H1 (cell line): ENCODE measurements at regions not wholly inside any gene's neighbourhood (a gene's known extent, or its start where the extent isn't known, plus 50 kb on each side); places are given as distances from the start of the nearest gene placed in this dataset.

Experiments
- CBX5 ChIP-seq: fragments of 300-800, 300-1000 bp; sonication (generic); IDR thresholded peaks from 2 replicates; pipeline ENCODE4 v1.7.1; 2016; ENCODE audit warnings: antibody characterized with exemption, low read length, low read depth
- CBX8 ChIP-seq: fragments of 300-800, 300-1000 bp; sonication (generic); IDR thresholded peaks from 2 replicates; pipeline ENCODE4 v1.7.1; 2016; ENCODE audit warnings: low read depth, low read length, borderline replicate concordance
- CEBPB ChIP-seq: IDR thresholded peaks from 2 replicates; pipeline ENCODE4 v1.6.1; 2012; ENCODE audit warnings: low read depth, low read length
- CHD1 ChIP-seq: IDR thresholded peaks from 2 replicates; pipeline ENCODE4 v1.6.1; 2012; ENCODE audit warnings: low read depth, low read length, improper control_type of control experiment
- CHD2 ChIP-seq: IDR thresholded peaks from 2 replicates; pipeline ENCODE4 v1.6.1; 2012; ENCODE audit warnings: low read length, improper control_type of control experiment
- CTCF ChIP-seq, 3 experiments: IDR thresholded peaks; 1 replicate in 2 of 3; 2 replicates in 1 of 3; pipeline versions ENCODE4 v1.5.1 to v1.6.1; 2011; ENCODE audit warnings: low read length in 3 of 3, mild to moderate bottlenecking in 3 of 3, inconsistent platforms in 2 of 3, low read depth in 1 of 3, moderate library complexity in 1 of 3; ENCODE audit not compliant: insufficient read depth in 1 of 3; ENCODE audit errors: control extremely low read depth in 1 of 3
- EZH2 ChIP-seq: fragments of 200-600 bp; sonication (generic); IDR thresholded peaks from 2 replicates; pipeline ENCODE4 v1.7.1; 2012; ENCODE audit warnings: low read depth, mild to moderate bottlenecking, moderate library complexity, low read length, inconsistent platforms; ENCODE audit not compliant: severe bottlenecking
- GTF2F1 ChIP-seq: IDR thresholded peaks from 2 replicates; pipeline ENCODE4 v1.6.1; 2012; ENCODE audit warnings: low read depth, low read length, improper control_type of control experiment, borderline replicate concordance
- HDAC6 ChIP-seq: IDR thresholded peaks from one replicate; pipeline ENCODE4 v1.7.1; 2012; ENCODE audit warnings: low read depth, mild to moderate bottlenecking, inconsistent platforms, low read length, moderate library complexity
- POLR2AphosphoS5 ChIP-seq: IDR thresholded peaks from 2 replicates; pipeline ENCODE4 v1.6.1; 2011; ENCODE audit warnings: low read depth, low read length
- YY1 ChIP-seq: IDR thresholded peaks from 2 replicates; pipeline ENCODE4 v1.6.1; 2011; ENCODE audit warnings: low read depth, mild to moderate bottlenecking, low read length
- TF ChIP-seq, protein P1 (sequence below): IDR thresholded peaks from 2 replicates; pipeline ENCODE4 v1.6.1; 2011; ENCODE audit warnings: low read depth, mild to moderate bottlenecking, low read length; ENCODE audit not compliant: insufficient read depth

DNA sequence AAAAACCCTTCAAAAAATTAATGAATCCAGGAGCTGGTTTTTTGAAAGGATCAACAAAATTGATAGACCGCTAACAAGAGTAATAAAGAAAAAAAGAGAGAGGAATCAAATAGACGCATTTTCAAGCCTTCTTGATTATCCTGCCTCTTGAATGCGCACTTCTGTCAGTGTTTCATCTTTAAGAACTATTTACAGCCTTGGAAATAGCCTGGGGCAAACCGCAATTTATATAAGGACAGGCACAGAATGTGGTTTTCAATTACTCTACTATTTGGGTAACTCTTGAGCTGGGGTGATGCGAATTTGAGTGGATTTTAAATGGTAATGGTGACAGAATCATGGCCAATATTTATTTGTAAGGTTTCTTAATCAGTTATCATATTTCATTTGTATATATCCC is 179.1 kb upstream of the OTX2 start:
- TF ChIP-seq CBX8 (no peak), GTF2F1 (no peak), POLR2AphosphoS5 (no peak), CTCF (IDR thresholded peaks at IDR 0.05; ENCODE audit: control extremely low read depth in 1 of 3, insufficient read depth in 1 of 3, low read depth in 1 of 3, low read length in 3 of 3) (no peak), CBX5 (no peak), EZH2 (no peak), HDAC6 (no peak), YY1 (no peak), CEBPB (no peak), CHD2 (no peak), CHD1 (no peak)
- TF ChIP-seq, protein P1, sequence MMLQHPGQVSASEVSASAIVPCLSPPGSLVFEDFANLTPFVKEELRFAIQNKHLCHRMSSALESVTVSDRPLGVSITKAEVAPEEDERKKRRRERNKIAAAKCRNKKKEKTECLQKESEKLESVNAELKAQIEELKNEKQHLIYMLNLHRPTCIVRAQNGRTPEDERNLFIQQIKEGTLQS, result no peak
